ENCODE measurements at regions not wholly inside any gene's neighbourhood (a gene's known extent, or its start where the extent isn't known, plus 50 kb on each side); places are given as distances from the start of the nearest gene placed in this dataset.

GRCh38 chr20:40254023-40254772 lies 434.8 kb downstream of the MAFB start:
- no peak for ATAC-seq (ENCODE audit: low FRiP score)
- Histone ChIP-seq H3K27ac (ENCODE audit: low read depth in 1 of 2, low read length in 2 of 2) (no peak overlapping the region), H3K9me3 (ENCODE audit: control insufficient read depth, low read length) (peaks cover 1% of the 10 kb centered on the region), H3K4me1 (ENCODE audit: control insufficient read depth in 1 of 2, insufficient read depth in 2 of 2, low read length in 2 of 2) (no peaks in the 10 kb centered on the region), H3K27me3 (ENCODE audit: control insufficient read depth in 1 of 2, insufficient read depth in 2 of 2, low read length in 1 of 2) (no peaks in the 10 kb centered on the region), H3K4me3 (ENCODE audit: low read length in 2 of 2) (no peak overlapping the region), H3K36me3 (ENCODE audit: control insufficient read depth in 1 of 2, insufficient read depth in 2 of 2, low read length in 1 of 2) (no peaks in the 10 kb centered on the region)
- intact Hi-C loops (cut with DNase I), result loop anchor here in 1 of 2 donors (10.0 kb wide), 1 partner anchor 89 kb away; no protein-coding TSS in a partner anchor
- no peak for DNase-seq
- 77 to 84% methylated on average over 6 of the region's 6 CpGs for WGBS, 2 donors

- Histone ChIP-seq H3K4me3 (ENCODE audit: low read length in 2 of 2) (no peak overlapping the region), H3K27me3 (ENCODE audit: control insufficient read depth in 1 of 2, insufficient read depth in 2 of 2, low read length in 1 of 2) (no peaks in the 10 kb centered on the region), H3K36me3 (ENCODE audit: control insufficient read depth in 1 of 2, insufficient read depth in 2 of 2, low read length in 1 of 2) (no peaks in the 10 kb centered on the region), H3K9me3 (ENCODE audit: control insufficient read depth, low read length) (peaks cover 1% of the 10 kb centered on the region), H3K27ac (ENCODE audit: low read depth in 1 of 2, low read length in 2 of 2) (no peak overlapping the region), H3K4me1 (ENCODE audit: control insufficient read depth in 1 of 2, insufficient read depth in 2 of 2, low read length in 2 of 2) (no peaks in the 10 kb centered on the region)
- no peak for ATAC-seq (ENCODE audit: low FRiP score)
- no peak for DNase-seq
- WGBS, 2 donors, result 80 to 85% methylated on average over 9 of the region's 9 CpGs
- intact Hi-C loops (cut with DNase I), result loop anchor here (2.0 to 10.0 kb wide), 2 partner anchors 87 to 91 kb away; no protein-coding TSS in a partner anchor
These were observed 437.6 kb downstream of the MAFB start for GRCh38 chr20:40251284-40251932.

DNA sequence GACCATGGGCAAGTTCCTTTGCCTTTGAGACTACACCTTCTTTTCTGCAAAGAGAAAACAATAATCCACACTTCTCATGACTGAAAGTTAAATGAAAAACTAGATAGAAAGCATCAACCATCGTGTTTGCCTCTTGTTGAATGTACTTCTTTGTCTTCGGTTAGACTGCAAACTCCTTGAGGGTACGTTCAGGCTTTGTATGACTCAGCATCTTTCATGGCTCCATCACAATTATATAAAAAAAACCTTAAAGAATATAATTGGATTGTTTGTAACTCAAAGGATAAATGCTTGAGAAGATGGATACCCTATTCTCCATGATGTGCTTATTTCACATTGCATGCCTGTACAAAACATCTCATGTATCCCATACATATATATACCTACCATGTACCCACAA lies 439.2 kb downstream of the MAFB start:
- intact Hi-C loops (cut with DNase I), result loop anchor here (2.0 to 10.0 kb wide), 2 partner anchors 85 to 89 kb away; no protein-coding TSS in a partner anchor
- Histone ChIP-seq H3K36me3 (ENCODE audit: control insufficient read depth in 1 of 2, insufficient read depth in 2 of 2, low read length in 1 of 2) (no peaks in the 10 kb centered on the region), H3K4me3 (ENCODE audit: low read length in 2 of 2) (no peak overlapping the region), H3K9me3 (ENCODE audit: control insufficient read depth, low read length) (peaks cover 1% of the 10 kb centered on the region), H3K27ac (ENCODE audit: low read depth in 1 of 2, low read length in 2 of 2) (no peak overlapping the region), H3K27me3 (ENCODE audit: control insufficient read depth in 1 of 2, insufficient read depth in 2 of 2, low read length in 1 of 2) (no peaks in the 10 kb centered on the region), H3K4me1 (ENCODE audit: control insufficient read depth in 1 of 2, insufficient read depth in 2 of 2, low read length in 2 of 2) (no peaks in the 10 kb centered on the region)
- DNase-seq, result no peak
- WGBS, 2 donors, result 92 to 95% methylated on average over 3 of the region's 3 CpGs
- ATAC-seq (ENCODE audit: low FRiP score), result no peak

DNA sequence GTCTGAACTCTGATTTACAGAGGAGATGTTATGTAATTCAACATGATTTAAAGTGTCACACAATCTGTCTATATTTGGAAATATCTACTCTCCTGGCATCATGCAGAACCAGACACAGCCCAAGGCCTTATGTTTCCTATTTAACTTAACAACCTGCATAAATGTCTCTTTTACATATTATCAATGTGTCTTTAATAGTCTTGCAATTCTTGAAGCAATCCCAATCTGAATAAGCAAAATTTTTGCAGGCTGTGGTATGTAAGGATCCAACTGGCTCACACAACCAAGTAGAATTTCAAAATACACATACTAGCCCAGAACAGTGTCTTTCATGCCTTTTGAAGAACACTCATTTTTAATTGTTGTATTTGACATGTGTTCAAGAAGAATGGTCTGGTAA lies 443.2 kb downstream of the MAFB start:
- no peak for ATAC-seq (ENCODE audit: low FRiP score)
- no peaks in the 10 kb centered on the region for H3K36me3 ChIP-seq (ENCODE audit: control insufficient read depth in 1 of 2, insufficient read depth in 2 of 2, low read length in 1 of 2)
- H3K27ac ChIP-seq (ENCODE audit: low read depth in 1 of 2, low read length in 2 of 2), result no peak overlapping the region
- DNase-seq, result no peak
- intact Hi-C loops (cut with DNase I), result no loop called here
- no peak overlapping the region for H3K4me3 ChIP-seq (ENCODE audit: low read length in 2 of 2)
- H3K27me3 ChIP-seq (ENCODE audit: control insufficient read depth in 1 of 2, insufficient read depth in 2 of 2, low read length in 1 of 2), result no peaks in the 10 kb centered on the region
- no peaks in the 10 kb centered on the region for H3K4me1 ChIP-seq (ENCODE audit: control insufficient read depth in 1 of 2, insufficient read depth in 2 of 2, low read length in 2 of 2)
- no peaks in the 10 kb centered on the region for H3K9me3 ChIP-seq (ENCODE audit: control insufficient read depth, low read length)

GRCh38 chr20:40244286-40244685 lies 444.8 kb downstream of the MAFB start:
- no peak for DNase-seq
- Histone ChIP-seq H3K27ac (ENCODE audit: low read depth in 1 of 2, low read length in 2 of 2) (no peak overlapping the region), H3K36me3 (ENCODE audit: control insufficient read depth in 1 of 2, insufficient read depth in 2 of 2, low read length in 1 of 2) (no peaks in the 10 kb centered on the region), H3K27me3 (ENCODE audit: control insufficient read depth in 1 of 2, insufficient read depth in 2 of 2, low read length in 1 of 2) (no peaks in the 10 kb centered on the region), H3K4me3 (ENCODE audit: low read length in 2 of 2) (no peak overlapping the region), H3K4me1 (ENCODE audit: control insufficient read depth in 1 of 2, insufficient read depth in 2 of 2, low read length in 2 of 2) (no peaks in the 10 kb centered on the region), H3K9me3 (ENCODE audit: control insufficient read depth, low read length) (no peaks in the 10 kb centered on the region)
- ATAC-seq (ENCODE audit: low FRiP score), result no peak
- intact Hi-C loops (cut with DNase I), result no loop called here
- WGBS, 2 donors, result 91 to 92% methylated on average over 4 of the region's 4 CpGs

DNA sequence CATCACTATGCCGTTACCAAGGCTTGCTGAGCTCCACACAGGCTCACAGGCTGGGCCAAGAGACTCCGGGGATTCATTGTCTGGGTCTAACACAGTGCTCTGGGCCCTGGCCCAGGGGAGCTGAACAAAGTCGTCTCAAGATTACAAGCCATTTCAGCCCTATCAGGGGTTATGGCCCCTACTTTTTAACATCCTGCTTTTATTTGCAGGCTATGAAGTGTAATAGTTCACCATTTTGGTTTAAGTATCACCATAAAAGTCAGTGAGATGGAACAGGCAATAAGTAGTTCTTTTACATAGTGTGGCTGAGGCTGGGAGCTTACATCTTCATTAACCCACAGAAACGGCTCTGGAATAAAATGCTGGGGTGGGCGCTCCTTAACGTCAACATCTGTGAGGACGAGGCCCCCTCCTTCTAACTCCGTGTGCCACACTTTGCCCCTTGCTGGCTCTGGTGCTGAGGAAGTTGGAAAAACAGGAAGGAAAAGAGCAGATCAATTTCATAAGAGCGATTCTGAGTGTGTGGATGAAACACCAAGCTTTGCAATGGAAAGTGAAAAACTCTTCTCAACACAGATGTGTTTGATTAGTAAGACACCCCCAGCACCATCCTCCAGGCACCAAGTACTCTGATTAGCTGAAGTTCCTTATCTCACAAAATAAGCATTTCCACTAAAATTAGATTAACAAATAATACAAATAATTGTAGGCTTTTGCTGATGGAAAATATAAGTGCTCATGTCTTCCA lies 447.3 kb downstream of the MAFB start:
- no peaks in the 10 kb centered on the region for H3K9me3 ChIP-seq (ENCODE audit: control insufficient read depth, low read length)
- no peak for ATAC-seq (ENCODE audit: low FRiP score)
- no peaks in the 10 kb centered on the region for H3K4me1 ChIP-seq (ENCODE audit: control insufficient read depth in 1 of 2, insufficient read depth in 2 of 2, low read length in 2 of 2)
- no peaks in the 10 kb centered on the region for H3K27me3 ChIP-seq (ENCODE audit: control insufficient read depth in 1 of 2, insufficient read depth in 2 of 2, low read length in 1 of 2)
- no peaks in the 10 kb centered on the region for H3K36me3 ChIP-seq (ENCODE audit: control insufficient read depth in 1 of 2, insufficient read depth in 2 of 2, low read length in 1 of 2)
- 70 to 81% methylated on average over 9 of the region's 9 CpGs for WGBS, 2 donors
- DNase-seq, result no peak
- H3K27ac ChIP-seq (ENCODE audit: low read depth in 1 of 2, low read length in 2 of 2), result no peak overlapping the region
- H3K4me3 ChIP-seq (ENCODE audit: low read length in 2 of 2), result no peak overlapping the region
- intact Hi-C loops (cut with DNase I), result no loop called here

GRCh38 chr20:40238511-40238910 lies 450.5 kb downstream of the MAFB start:
- Histone ChIP-seq H3K4me3 (ENCODE audit: low read length in 2 of 2) (no peak overlapping the region), H3K9me3 (ENCODE audit: control insufficient read depth, low read length) (no peaks in the 10 kb centered on the region), H3K36me3 (ENCODE audit: control insufficient read depth in 1 of 2, insufficient read depth in 2 of 2, low read length in 1 of 2) (no peaks in the 10 kb centered on the region), H3K27me3 (ENCODE audit: control insufficient read depth in 1 of 2, insufficient read depth in 2 of 2, low read length in 1 of 2) (no peaks in the 10 kb centered on the region), H3K4me1 (ENCODE audit: control insufficient read depth in 1 of 2, insufficient read depth in 2 of 2, low read length in 2 of 2) (no peaks in the 10 kb centered on the region), H3K27ac (ENCODE audit: low read depth in 1 of 2, low read length in 2 of 2) (no peak overlapping the region)
- WGBS, 2 donors, result 57 to 61% methylated on average over 3 of the region's 3 CpGs
- intact Hi-C loops (cut with DNase I), result no loop called here
- no peak for DNase-seq
- no peak for ATAC-seq (ENCODE audit: low FRiP score)

DNA sequence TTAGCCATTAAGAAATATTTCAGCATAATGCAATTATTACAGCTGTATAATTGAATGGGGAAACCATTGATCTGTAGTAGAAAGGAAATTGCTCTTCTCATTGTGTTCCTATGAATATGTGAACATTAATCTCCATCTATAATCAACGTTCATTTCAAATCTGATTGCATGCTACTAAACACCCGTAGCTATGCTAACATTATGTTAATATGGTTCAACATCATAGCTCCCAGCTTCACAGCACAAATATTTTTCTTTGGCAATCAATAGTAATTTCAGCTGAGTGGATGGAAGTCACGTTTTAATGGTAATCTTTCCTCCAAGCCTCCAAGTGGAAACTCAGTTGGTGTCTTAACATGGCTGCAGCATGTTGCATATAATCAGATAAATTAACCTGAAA lies 454.4 kb downstream of the MAFB start:
- intact Hi-C loops (cut with DNase I), result no loop called here
- no peaks in the 10 kb centered on the region for H3K4me1 ChIP-seq (ENCODE audit: control insufficient read depth in 1 of 2, insufficient read depth in 2 of 2, low read length in 2 of 2)
- no peaks in the 10 kb centered on the region for H3K9me3 ChIP-seq (ENCODE audit: control insufficient read depth, low read length)
- H3K27ac ChIP-seq (ENCODE audit: low read depth in 1 of 2, low read length in 2 of 2), result no peak overlapping the region
- DNase-seq (no peak), ATAC-seq (ENCODE audit: low FRiP score) (no peak)
- H3K36me3 ChIP-seq (ENCODE audit: control insufficient read depth in 1 of 2, insufficient read depth in 2 of 2, low read length in 1 of 2), result no peaks in the 10 kb centered on the region
- no peaks in the 10 kb centered on the region for H3K27me3 ChIP-seq (ENCODE audit: control insufficient read depth in 1 of 2, insufficient read depth in 2 of 2, low read length in 1 of 2)
- WGBS, 2 donors, result 73 to 82% methylated on average over 3 of the region's 3 CpGs
- no peak overlapping the region for H3K4me3 ChIP-seq (ENCODE audit: low read length in 2 of 2)
